GM18508 (cell line): ENCODE measurements at regions not wholly inside any gene's neighbourhood (a gene's known extent, or its start where the extent isn't known, plus 50 kb on each side); places are given as distances from the start of the nearest gene placed in this dataset.

ENCODE experiments used
- ATAC-seq: cut with Tn5 transposase; IDR thresholded peaks from one replicate; pipeline ENCODE4 v1.9.1; 2021; ENCODE audit warnings: moderate number of reproducible peaks; ENCODE audit not compliant: insufficient read depth, unreplicated experiment

DNA sequence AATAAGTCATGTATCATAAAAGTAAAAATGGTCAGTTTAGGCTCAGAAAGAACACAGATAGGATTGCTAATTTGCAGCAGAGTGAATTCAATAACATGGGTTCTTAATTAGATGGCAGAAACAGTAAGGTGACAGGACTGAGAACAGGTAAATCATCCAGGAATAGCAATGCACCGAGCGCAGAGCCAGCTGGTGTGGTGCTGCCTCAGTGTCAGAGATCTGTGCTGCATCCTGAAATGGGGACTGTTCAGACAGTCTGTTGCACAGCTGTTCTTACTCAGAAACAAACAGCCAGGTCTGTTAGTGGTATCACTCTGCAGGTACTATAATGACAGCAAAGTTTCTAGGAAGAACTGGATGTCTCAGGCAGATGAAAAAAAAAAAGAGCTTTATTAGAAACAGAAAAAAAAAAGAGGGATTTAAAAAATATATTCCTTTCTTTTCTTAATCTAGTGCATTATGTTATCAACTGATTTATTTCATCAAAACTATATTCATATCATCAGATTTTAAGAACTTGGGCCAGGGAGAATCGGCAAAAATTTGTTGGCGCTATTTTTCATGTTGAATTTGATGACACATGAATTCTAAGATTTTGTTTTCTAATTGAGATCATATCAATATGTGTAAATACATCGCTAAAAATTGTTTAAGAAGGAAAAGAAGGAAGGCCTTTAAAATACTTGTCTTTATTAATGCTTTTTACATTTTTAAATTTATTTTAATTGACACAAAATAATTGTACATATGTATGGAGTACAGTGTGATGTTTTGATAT is 501.8 kb downstream of the PRKD1 start:
- ATAC-seq, result no peak

DNA sequence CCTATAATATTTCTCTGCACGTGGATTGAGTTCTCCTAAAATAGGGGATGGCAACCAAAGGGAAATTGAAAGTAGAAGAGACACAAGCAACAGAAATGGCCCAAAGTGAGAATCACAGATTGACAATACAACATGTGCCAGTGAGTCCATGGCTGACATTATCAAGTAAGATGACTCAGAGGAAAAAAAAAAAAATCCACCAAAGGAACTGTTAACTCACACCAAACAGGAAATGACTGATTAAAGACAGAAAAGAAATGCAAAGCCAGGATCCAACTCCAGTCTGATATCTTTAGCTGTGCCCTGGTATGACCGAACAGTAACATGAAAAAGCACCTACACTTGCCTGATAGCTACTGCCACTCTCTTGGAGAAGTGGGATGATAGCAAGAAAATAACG is 485.0 kb downstream of the PRKD1 start:
- no peak for ATAC-seq

DNA sequence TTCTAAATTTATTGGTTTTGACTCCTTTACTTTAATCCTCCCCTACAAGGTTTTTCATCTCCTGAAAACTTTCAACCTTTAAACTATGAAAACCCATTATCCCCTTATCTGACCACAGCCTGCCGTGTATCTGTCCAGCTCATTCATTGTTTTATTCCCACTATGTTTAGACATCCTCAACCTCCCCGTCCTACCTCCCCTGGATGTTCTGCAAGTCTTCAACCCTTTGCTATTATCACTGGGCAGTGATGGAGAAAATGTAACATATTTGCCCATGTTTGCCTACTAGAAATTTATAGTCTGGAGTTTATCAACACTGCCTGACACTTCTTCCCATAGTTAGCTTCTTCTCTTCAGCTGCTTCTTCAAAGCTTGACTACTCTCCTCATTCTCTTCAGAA is 483.4 kb downstream of the PRKD1 start:
- ATAC-seq, result no peak

DNA sequence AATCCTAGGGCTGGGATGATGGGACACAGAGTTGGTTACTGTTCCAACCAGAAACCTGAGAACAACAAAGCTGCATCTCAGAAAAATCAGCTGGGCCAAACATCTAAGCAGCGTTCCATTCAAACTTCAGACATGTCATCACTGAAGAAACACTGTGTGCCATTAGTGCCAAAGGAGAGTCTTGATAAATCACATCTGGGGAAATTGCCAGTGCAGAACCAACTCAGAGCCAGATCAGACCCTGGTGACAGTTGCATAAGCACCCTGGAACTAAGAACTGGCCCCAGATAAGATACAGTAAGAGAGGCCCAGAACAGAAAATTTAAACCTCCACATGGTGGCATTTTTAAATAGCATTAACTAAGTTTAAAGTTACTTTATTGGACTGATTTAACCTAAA is 482.8 kb downstream of the PRKD1 start:
- no peak for ATAC-seq

DNA sequence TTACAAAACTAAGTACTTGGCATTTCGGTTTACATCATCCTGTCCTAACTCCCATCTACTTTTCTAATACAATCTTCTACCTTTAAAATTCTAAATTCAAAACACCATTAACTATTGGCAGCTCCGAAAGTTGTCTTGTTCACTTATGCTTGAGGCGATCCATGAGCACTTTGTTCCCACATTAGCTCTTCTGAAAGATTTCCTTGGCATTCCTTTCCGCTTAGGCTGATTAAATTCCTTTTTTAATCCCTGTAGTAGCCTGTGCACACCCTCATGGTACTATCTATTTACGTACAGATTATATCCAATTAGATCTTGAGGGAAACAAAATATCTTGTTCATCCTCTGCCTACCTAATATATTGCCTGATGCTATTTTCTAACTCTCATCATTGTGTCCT is 480.7 kb downstream of the PRKD1 start:
- no peak for ATAC-seq

DNA sequence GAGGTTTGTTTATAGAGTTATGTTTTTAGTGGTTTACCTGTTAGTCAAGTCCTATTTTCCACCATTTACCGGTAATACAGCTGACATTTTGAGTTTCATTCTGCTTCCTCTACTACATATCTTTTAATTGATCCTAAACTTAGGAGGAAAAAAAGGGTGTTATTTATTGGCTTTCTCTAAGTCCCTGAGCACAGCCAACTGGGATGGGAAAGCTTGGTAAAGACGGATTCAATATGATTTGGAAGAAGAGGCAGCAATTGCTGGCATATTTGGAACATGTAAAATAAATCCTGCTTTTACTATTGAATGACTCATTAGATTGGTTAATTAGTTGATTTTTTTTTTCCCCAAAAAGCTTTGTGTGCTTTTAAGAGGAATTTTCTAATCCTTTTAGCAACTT is 475.7 kb downstream of the PRKD1 start:
- ATAC-seq, result no peak

DNA sequence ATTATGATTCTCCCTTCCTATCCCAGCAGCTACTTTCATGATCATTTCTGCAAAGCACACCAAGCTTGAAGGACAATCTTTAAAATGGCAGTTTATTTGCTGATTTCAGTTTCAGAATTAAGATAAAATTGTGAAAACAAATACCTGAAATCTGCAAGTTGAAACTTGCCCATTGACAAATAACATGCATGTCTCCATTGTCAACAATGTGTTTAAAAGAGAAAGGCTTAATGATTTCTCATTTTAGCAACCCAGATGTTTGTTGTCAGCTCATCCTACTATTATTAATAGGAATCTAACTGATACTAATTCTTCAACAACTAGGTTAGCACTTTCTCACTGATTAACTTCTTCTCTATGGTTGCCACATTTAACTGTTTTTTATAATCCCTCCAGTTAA is 474.6 kb downstream of the PRKD1 start:
- ATAC-seq, result no peak

DNA sequence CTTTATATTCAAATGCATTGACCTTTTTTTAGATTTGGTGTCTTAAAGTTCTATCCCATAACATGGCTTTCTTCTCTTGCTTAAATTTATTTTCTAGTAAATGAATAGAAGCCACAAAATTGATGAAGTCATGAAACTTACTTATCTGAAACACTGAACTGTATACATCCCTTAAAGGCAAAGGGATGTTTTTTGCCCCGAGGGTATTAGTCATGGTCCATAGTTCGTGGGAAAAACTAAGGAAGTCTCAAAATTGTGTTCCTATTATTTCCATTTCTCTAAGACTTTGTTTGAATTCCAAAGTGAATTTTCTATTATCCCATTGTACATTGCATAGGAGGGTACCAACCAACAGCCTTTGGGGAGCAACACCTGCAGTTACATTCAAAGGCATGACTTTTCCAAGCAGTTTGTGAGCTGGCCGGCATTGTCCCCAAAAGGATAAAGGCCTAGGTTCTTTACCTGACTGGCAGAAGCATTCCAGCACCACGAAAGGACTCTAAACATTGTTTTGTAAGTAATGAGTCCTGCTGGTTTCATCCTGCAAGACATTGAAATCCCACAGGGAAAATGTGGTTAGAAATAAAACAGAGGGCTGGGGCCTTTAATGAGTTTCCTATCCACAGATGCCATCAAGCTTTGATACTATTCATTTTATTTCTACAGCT is 473.5 kb downstream of the PRKD1 start:
- no peak for ATAC-seq

DNA sequence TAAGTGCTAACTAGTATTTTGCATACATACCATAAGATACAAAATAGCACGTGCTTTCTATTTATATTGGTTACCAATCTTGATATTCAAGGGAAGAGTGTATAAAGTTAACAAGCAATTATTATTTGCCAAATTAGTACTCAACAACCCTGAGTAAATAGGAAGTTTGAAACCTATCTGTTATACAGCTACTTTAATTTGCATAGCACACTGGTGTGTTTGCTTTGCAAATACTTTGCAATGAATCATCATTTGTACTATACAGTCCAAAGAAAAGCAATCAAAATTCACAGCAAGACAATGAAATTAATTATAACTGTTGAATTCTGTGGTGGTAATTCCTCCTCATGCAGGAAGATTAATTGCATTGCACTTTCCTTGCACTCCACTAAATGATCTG is 469.1 kb downstream of the PRKD1 start:
- no peak for ATAC-seq

DNA sequence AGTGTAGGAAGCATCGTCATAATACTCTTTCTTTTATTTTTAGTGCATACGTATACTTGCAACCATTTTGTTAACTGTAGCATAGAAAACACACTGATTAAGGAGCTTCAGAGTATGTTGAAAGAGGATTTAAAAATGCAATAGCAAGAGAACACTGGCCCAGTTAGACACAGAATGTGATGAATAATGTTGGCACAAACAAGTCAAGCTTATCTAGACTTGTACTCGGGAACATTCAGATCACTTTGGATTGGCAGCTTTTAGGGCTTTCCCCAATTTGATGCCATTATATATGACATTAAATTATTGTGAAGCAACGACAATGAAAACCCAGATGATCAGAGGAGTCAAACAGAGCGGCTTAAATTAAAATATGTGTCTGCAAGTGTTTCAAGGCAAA is 468.1 kb downstream of the PRKD1 start:
- no peak for ATAC-seq

DNA sequence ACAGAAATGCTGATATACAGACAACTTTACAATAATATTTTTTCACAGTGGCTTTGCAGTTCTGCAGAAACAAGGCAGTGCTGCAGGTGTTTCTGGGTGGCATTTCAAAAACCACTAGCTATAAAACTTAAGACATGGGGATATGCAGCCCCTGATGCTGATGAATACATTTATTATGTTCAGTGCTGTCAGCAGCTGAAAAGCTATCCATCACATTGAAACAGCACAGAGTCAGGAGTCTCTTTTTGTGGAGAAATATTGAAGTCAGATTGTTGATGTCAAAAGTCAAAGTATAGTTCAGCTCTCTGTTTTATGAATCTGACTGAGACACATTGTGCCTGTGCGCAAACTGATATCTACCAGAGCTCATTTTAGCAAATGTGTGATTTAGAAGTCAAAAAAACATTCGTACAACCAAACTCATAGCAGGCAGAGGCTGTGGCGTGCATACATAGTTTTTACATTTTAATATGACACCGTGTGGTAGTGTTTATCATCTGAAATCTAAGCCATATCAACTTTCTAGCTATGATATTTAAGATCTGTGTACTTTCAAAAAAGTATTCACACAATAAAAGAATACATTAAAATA is 467.6 kb downstream of the PRKD1 start:
- no peak for ATAC-seq

DNA sequence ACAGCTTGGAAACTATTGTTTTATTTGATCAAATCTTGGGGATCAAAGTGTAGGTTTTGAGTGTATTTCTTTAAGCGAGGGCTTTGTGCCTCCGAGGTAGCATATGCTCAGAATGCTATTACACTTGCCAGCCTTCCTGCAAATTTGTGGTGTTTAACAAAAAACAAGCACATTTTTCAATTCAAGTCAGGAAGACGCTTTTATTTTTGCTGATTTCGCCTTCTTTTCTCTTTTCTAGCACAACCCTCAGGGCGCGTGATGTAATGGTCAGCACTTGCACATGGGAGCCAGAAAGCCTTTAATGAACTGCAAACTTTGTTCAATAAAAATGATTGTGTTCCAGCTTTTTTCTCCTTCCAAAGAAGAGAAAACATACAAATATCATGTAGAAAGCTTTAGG is 466.5 kb downstream of the PRKD1 start:
- no peak for ATAC-seq

DNA sequence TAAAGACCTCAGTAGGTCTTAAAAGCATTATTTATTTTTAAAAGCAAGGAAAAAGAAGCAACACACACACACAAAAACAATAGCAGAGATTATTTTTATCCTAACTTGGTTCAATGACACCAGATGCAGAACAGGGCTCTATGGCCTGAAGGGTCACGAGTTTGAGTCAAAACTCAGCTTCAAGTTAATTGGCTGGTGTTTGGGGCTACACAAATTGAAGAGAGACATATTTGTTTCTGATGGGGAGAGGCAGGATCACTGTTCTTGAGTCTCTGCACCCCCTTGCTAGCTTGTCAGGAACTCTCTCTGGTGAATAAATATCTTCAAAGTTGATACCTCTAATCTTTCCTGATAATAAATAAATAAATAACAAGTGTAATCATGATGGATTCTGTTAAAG is 466.1 kb downstream of the PRKD1 start:
- ATAC-seq, result no peak

DNA sequence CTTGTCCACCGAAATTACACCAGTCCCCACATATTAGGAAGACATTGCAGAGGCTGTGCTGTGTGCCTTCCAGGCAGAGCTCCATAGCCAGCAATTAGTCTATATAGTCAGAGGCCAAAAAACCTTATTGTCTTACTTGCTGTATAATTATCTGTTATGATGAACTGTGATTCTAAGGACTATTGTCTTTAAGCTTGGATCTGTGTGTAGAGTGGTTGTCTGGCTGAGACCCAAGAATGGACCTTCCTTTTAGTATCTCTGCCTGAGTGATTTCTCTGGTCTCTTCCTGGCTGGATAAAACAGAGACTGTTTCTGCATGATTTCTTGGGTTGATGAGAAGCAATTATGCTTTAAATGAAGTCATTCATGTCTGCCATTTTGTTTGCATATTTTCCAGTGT is 465.3 kb downstream of the PRKD1 start:
- no peak for ATAC-seq

DNA sequence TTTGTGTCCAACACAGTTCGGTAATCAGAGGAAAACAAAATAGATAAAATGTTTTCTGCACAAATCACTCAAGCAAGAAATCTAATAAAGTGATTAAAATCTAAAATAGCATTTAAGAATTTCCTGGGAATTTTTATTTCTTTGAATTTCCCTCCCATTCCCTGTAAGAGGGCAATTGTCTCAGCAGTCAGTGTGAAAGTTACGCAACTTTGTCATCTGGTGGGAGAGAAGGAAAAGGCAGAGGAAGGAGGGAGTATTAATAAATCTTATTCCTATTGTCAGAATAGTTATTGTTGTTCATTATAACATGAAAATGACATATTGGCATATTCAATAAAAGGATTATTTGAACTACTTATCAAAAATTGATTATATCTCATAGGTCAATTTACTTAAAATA is 464.9 kb downstream of the PRKD1 start:
- no peak for ATAC-seq

DNA sequence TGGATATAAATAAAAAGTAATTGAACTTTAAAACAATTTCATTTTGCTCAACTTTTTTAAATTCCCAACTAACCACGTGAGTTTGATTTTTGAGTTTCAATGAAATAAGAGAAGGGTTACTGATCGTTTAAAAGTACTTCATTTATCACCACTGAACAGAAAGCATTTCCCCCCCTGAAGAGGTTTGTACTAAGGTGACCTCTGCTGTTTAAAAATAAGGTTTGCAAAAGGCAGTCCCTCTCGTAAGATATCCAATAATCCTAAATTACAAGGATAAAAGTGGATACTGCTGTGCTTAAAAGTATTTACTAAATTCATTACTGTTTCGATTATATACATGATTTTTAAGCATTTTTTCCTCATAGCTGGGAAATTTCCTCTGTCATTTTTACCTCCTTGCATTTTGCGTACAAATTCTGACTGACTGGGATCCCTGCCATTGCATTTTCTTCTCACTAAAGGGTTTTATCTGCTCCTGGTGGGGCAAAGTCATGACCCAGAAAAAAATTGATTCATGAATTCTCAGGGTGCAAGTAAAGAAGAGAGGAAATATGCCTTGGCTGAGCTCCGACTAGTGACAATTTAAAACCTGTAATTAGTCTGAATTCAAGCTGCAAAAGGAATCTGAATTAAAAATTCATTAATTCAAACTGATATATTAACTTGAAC is 463.8 kb downstream of the PRKD1 start:
- ATAC-seq, result no peak

DNA sequence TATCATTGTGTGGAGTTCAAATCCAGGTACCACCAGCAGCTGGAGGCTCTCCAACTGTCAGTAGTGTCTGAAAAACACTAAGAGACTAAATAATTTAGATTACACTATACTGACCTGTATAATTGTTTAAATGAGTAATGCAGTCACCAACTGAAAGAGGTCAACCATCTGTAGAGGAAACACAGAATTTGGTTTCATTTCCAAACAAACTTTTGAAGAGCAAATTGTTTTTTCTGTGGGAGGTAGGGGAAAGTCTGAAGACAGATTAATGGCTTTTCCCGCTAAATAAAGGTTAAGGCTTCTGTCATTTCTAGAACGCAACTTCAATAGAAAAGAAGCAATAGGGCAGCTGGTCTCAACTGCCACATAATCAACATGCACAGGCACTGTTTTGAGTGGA is 462.6 kb downstream of the PRKD1 start:
- ATAC-seq, result no peak

DNA sequence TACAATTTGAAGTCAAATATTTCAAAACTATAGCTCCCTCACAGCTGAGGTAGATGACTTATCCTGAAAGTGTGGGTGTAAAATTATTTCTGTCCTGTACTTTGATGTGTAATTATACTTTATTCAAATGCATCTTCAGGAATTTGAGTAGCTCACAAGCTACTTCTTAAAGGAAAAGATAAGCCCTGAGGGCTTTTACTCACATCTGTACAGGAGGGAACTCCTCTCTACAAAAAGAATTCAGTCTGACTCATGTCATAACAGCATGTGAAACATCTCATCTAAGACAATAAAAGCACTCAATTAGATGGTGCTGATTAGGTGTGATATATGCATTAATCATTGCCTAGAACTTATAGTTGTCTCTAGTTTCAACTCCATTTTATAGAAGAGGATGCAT is 452.0 kb downstream of the PRKD1 start:
- ATAC-seq, result no peak

DNA sequence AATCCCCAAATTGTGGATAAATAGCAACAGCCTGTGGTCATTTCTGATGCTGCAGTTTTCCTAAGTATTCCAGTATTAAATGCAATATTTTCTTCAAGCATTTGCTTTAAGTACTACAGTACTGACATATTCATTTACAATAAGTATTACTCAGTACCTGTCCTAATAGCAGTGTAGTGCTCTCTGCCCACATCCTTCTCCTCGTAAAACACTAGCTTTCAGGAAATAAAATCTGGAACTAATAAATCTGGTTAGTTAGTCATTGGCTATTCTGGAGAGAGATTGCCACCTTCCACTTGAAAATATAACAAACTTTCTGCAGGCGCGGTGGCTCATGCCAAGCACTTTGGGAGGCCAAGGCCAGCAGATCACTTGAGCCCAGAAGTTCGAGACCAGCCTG is 441.5 kb downstream of the PRKD1 start:
- ATAC-seq, result no peak

DNA sequence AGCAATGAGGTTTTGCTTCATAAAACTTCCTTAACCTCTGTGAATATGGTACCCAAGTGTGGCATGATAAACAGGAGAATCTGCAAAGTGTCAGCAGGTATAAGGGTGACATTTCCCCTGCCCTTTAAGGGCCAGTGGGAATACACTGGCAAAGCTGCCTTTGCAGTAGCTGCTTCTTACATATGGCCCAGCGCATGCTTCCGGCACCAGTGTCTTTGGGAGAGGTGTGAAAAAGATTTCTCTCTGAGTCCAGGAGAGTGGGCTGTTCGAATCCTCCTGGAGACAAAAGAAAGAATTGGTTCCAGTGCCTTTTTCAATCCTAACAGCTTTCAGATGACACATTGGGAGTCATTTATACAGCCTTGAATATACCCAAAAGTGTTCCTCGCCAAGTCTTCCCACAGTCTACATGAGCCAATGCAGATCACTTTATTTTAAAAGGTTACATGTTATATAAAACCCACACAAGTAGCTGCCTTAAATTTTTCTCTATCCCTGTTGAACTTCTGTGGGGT is 437.7 kb downstream of the PRKD1 start:
- ATAC-seq, result no peak

DNA sequence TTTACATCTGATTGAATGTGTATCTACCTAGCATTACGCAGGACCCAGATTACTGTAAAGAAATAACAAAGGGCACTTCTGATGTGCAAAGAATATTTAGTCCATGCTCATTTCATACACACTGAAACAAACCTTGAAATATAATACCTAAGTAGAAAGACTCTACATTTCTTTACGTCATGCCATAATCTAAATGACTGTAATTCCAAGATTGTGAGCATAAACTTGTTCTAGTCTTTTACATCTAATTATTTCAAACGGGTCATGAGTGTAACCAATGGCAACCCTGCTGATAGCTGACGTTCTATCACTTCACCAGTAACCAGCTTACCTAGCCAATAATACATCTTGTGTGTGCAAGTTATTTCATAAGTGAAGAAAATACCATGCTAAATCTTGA is 433.8 kb downstream of the PRKD1 start:
- no peak for ATAC-seq
